GM21723 (cell line): ENCODE measurements at regions not wholly inside any gene's neighbourhood (a gene's known extent, or its start where the extent isn't known, plus 50 kb on each side); places are given as distances from the start of the nearest gene placed in this dataset.

Experiments used
- ATAC-seq: cut with Tn5 transposase; IDR thresholded peaks from one replicate; pipeline ENCODE4 v1.9.1; 2021; ENCODE audit warnings: mild to moderate bottlenecking, moderate library complexity; ENCODE audit not compliant: unreplicated experiment

GRCh38 chr6:12577124-12577850, 139.3 kb upstream of the PHACTR1 start:
- no peak for ATAC-seq

GRCh38 chr6:12578097-12578496, 138.5 kb upstream of the PHACTR1 start:
- no peak for ATAC-seq

GRCh38 chr6:12578751-12579150, 137.8 kb upstream of the PHACTR1 start:
- ATAC-seq, result no peak

- ATAC-seq, result no peak
These were observed 136.3 kb upstream of the PHACTR1 start for GRCh38 chr6:12580290-12580689.

GRCh38 chr6:12582421-12583110, 134.0 kb upstream of the PHACTR1 start:
- ATAC-seq, result no peak

GRCh38 chr6:12584631-12585405, 131.7 kb upstream of the PHACTR1 start:
- ATAC-seq, result no peak

- ATAC-seq, result no peak
These were observed 131.0 kb upstream of the PHACTR1 start for GRCh38 chr6:12585497-12585958.

GRCh38 chr6:12586721-12587480, 129.7 kb upstream of the PHACTR1 start:
- ATAC-seq, result no peak

- ATAC-seq, result no peak
These were observed 125.7 kb upstream of the PHACTR1 start for GRCh38 chr6:12590901-12591300.

- ATAC-seq, result no peak
These were observed 123.9 kb upstream of the PHACTR1 start for GRCh38 chr6:12592634-12593033.

- no peak for ATAC-seq
These were observed 122.6 kb upstream of the PHACTR1 start for GRCh38 chr6:12593771-12594529.

- ATAC-seq, result no peak
These were observed 122.1 kb upstream of the PHACTR1 start for GRCh38 chr6:12594530-12594893.

GRCh38 chr6:12595161-12595811, 121.3 kb upstream of the PHACTR1 start:
- ATAC-seq, result peak; percentile 58

GRCh38 chr6:12596731-12597130, 119.8 kb upstream of the PHACTR1 start:
- ATAC-seq, result no peak

GRCh38 chr6:12598919-12599318, 117.6 kb upstream of the PHACTR1 start:
- ATAC-seq, result no peak

GRCh38 chr6:12601881-12602280, 114.7 kb upstream of the PHACTR1 start:
- no peak for ATAC-seq

- no peak for ATAC-seq
These were observed 114.2 kb upstream of the PHACTR1 start for GRCh38 chr6:12602342-12602741.

GRCh38 chr6:12602951-12603672, 113.5 kb upstream of the PHACTR1 start:
- ATAC-seq, result no peak

GRCh38 chr6:12603673-12604049, 112.9 kb upstream of the PHACTR1 start:
- ATAC-seq, result no peak
